Osteoblast (primary cell): ENCODE measurements at regions not wholly inside any gene's neighbourhood (a gene's known extent, or its start where the extent isn't known, plus 50 kb on each side); places are given as distances from the start of the nearest gene placed in this dataset.

Source experiments
- DNase-seq: peaks from one replicate; pipeline ENCODE4 v3.0.0; 2011; ENCODE audit warnings: low spot score, mixed read lengths; ENCODE audit not compliant: insufficient read length; ENCODE audit errors: missing footprints
- H2AFZ ChIP-seq: 2 replicates; pipeline ENCODE4 v1.6.0; 2011; ENCODE audit warnings: mild to moderate bottlenecking, low read length
- H3K27ac ChIP-seq: 2 replicates; pipeline ENCODE4 v1.5.1; 2011; ENCODE audit warnings: mild to moderate bottlenecking, low read depth, low read length, moderate library complexity
- H3K27me3 ChIP-seq: 2 replicates; pipeline ENCODE4 v1.6.0; 2012; ENCODE audit warnings: mild to moderate bottlenecking, control low read depth, inconsistent platforms, low read length, moderate library complexity; ENCODE audit not compliant: insufficient read depth
- H3K36me3 ChIP-seq: 2 replicates; pipeline ENCODE4 v1.5.1; 2011; ENCODE audit warnings: mild to moderate bottlenecking, low read length, control low read depth, moderate library complexity; ENCODE audit not compliant: insufficient read depth
- H3K4me1 ChIP-seq: 2 replicates; pipeline ENCODE4 v1.5.1; 2011; ENCODE audit warnings: mild to moderate bottlenecking, low read length, control low read depth, moderate library complexity; ENCODE audit not compliant: insufficient read depth
- H3K4me2 ChIP-seq: 2 replicates; pipeline ENCODE4 v1.6.0; 2011; ENCODE audit warnings: mild to moderate bottlenecking, low read length; ENCODE audit not compliant: insufficient read depth
- H3K4me3 ChIP-seq: fragments of 200-600 bp; sonication (generic); 3 replicates; pipeline ENCODE4 v1.5.1; 2012; ENCODE audit warnings: mild to moderate bottlenecking, low read length, inconsistent platforms; ENCODE audit not compliant: insufficient read depth
- H3K79me2 ChIP-seq: 2 replicates; pipeline ENCODE4 v1.6.0; 2012; ENCODE audit warnings: mild to moderate bottlenecking, low read length, control low read depth, inconsistent platforms; ENCODE audit not compliant: insufficient read depth
- H3K9me3 ChIP-seq: 2 replicates; pipeline ENCODE4 v1.5.1; 2011; ENCODE audit warnings: low read depth, low read length, control low read depth
- H4K20me1 ChIP-seq: 2 replicates; pipeline ENCODE4 v1.6.0; 2012; ENCODE audit warnings: mild to moderate bottlenecking, low read length, control low read depth; ENCODE audit not compliant: insufficient read depth
- CTCF ChIP-seq: IDR thresholded peaks from 2 replicates; pipeline ENCODE4 v1.5.1; 2011; ENCODE audit warnings: mild to moderate bottlenecking, low read depth, low read length, moderate library complexity; ENCODE audit errors: extremely low read depth

- no peaks in the 10 kb centered on the region for H3K9me3 ChIP-seq
- no peak for DNase-seq
- H4K20me1 ChIP-seq = no peaks in the 10 kb centered on the region
- no peaks in the 10 kb centered on the region for H3K4me1 ChIP-seq
- H2AFZ ChIP-seq = no peak overlapping the region
- no peak for TF ChIP-seq CTCF
- no peaks in the 10 kb centered on the region for H3K36me3 ChIP-seq
- H3K27ac ChIP-seq = no peak overlapping the region
- no peak overlapping the region for H3K4me2 ChIP-seq
- no peak overlapping the region for H3K4me3 ChIP-seq
- no peaks in the 10 kb centered on the region for H3K27me3 ChIP-seq
- H3K79me2 ChIP-seq = no peaks in the 10 kb centered on the region
Measured at GRCh38 chr2:6443061-6443823, 422.5 kb downstream of the CMPK2 start.

GRCh38 chr2:6444514-6444913 is 421.2 kb downstream of the CMPK2 start:
- no peaks in the 10 kb centered on the region for H3K36me3 ChIP-seq
- H3K4me3 ChIP-seq = no peak overlapping the region
- no peaks in the 10 kb centered on the region for H4K20me1 ChIP-seq
- H3K27ac ChIP-seq = no peak overlapping the region
- TF ChIP-seq CTCF = no peak
- no peak overlapping the region for H2AFZ ChIP-seq
- no peaks in the 10 kb centered on the region for H3K4me1 ChIP-seq
- no peak for DNase-seq
- no peaks in the 10 kb centered on the region for H3K27me3 ChIP-seq
- no peak overlapping the region for H3K4me2 ChIP-seq
- no peaks in the 10 kb centered on the region for H3K79me2 ChIP-seq
- no peaks in the 10 kb centered on the region for H3K9me3 ChIP-seq

GRCh38 chr2:6445156-6445555 is 420.6 kb downstream of the CMPK2 start:
- no peaks in the 10 kb centered on the region for H3K27me3 ChIP-seq
- no peaks in the 10 kb centered on the region for H4K20me1 ChIP-seq
- no peaks in the 10 kb centered on the region for H3K36me3 ChIP-seq
- H3K4me2 ChIP-seq = no peak overlapping the region
- no peak for TF ChIP-seq CTCF
- H3K79me2 ChIP-seq = no peaks in the 10 kb centered on the region
- H3K27ac ChIP-seq = no peak overlapping the region
- H3K4me3 ChIP-seq = no peak overlapping the region
- H2AFZ ChIP-seq = no peak overlapping the region
- H3K4me1 ChIP-seq = no peaks in the 10 kb centered on the region
- DNase-seq = no peak
- no peaks in the 10 kb centered on the region for H3K9me3 ChIP-seq

GRCh38 chr2:6446938-6447608 is 418.6 kb downstream of the CMPK2 start:
- no peak for DNase-seq
- H3K4me2 ChIP-seq = no peak overlapping the region
- H3K27ac ChIP-seq = no peak overlapping the region
- H3K27me3 ChIP-seq = no peaks in the 10 kb centered on the region
- no peak for TF ChIP-seq CTCF
- H3K36me3 ChIP-seq = no peaks in the 10 kb centered on the region
- H2AFZ ChIP-seq = no peak overlapping the region
- no peaks in the 10 kb centered on the region for H4K20me1 ChIP-seq
- no peaks in the 10 kb centered on the region for H3K79me2 ChIP-seq
- no peaks in the 10 kb centered on the region for H3K9me3 ChIP-seq
- no peaks in the 10 kb centered on the region for H3K4me1 ChIP-seq
- H3K4me3 ChIP-seq = no peak overlapping the region
